Esophagus muscularis mucosa (tissue), 4 donors: ENCODE measurements at regions not wholly inside any gene's neighbourhood (a gene's known extent, or its start where the extent isn't known, plus 50 kb on each side); places are given as distances from the start of the nearest gene placed in this dataset.

Experiments used
- EP300 ChIP-seq: sonication (generic); formaldehyde crosslinking; IDR thresholded peaks from one replicate; pipeline ENCODE4 v1.6.1; 2017; ENCODE audit warnings: antibody characterized with exemption
- POLR2A ChIP-seq: fragments of 450-650 bp; IDR thresholded peaks from one replicate; pipeline ENCODE4 v1.6.1; 2017; ENCODE audit warnings: antibody characterized with exemption, moderate library complexity, mild to moderate bottlenecking, low read depth
- POLR2AphosphoS5 ChIP-seq, 2 donors: sonication (generic); formaldehyde crosslinking; IDR thresholded peaks; one replicate each; pipeline ENCODE4 v1.6.1; 2017; ENCODE audit warnings: antibody characterized with exemption in 2 of 2
- TF ChIP-seq, protein P1 (sequence below), 3 experiments: fragments of 200-600 bp in 2 of 3; fragments of 450-650 bp in 1 of 3; sonication (generic) in 2 of 3; IDR thresholded peaks; one replicate each; pipeline ENCODE4 v1.5.1; 2017 to 2019; ENCODE audit warnings: antibody characterized with exemption in 3 of 3, mild to moderate bottlenecking in 2 of 3, moderate library complexity in 1 of 3

DNA sequence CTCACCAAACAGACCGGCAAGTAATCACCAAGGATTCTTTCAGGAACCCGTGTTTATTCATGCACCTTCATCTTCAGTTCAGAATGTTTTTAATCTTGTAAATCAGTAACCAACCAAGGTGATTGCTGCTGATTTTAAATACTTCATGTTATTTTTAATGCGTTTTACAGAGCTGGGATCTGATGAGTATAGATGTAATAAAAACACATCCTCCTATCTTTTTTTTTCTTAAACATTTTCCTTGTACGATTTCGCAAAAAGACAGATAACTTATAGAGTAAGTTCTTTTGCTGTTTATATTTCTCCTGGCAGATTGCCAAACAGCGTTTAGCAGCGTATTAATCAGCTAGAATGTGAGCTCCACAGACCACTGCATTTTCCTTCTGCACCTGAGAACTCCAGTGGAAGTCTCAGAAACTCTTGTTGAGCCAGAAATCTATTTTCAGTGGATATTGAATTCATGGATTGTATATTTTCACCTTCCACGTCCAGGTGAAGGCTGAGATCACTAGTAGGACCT, 397.8 kb upstream of the NRP1 start:
- TF ChIP-seq POLR2A (no peak), POLR2AphosphoS5 (IDR thresholded peaks at IDR 0.05) (no peak), EP300 (no peak)
- TF ChIP-seq, protein P1, sequence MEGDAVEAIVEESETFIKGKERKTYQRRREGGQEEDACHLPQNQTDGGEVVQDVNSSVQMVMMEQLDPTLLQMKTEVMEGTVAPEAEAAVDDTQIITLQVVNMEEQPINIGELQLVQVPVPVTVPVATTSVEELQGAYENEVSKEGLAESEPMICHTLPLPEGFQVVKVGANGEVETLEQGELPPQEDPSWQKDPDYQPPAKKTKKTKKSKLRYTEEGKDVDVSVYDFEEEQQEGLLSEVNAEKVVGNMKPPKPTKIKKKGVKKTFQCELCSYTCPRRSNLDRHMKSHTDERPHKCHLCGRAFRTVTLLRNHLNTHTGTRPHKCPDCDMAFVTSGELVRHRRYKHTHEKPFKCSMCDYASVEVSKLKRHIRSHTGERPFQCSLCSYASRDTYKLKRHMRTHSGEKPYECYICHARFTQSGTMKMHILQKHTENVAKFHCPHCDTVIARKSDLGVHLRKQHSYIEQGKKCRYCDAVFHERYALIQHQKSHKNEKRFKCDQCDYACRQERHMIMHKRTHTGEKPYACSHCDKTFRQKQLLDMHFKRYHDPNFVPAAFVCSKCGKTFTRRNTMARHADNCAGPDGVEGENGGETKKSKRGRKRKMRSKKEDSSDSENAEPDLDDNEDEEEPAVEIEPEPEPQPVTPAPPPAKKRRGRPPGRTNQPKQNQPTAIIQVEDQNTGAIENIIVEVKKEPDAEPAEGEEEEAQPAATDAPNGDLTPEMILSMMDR (IDR thresholded peaks at IDR 0.05): no peak
